H1 (cell line): ENCODE measurements at regions not wholly inside any gene's neighbourhood (a gene's known extent, or its start where the extent isn't known, plus 50 kb on each side); places are given as distances from the start of the nearest gene placed in this dataset.

Experiments
- ATF2 ChIP-seq: IDR thresholded peaks from 2 replicates; pipeline ENCODE4 v1.6.1; 2012; ENCODE audit warnings: low read length, inconsistent platforms
- CHD7 ChIP-seq: fragments of 300-600 bp; sonication (generic); IDR thresholded peaks from 2 replicates; pipeline ENCODE4 v1.7.1; 2012; ENCODE audit warnings: low read length, moderate library complexity, mild to moderate bottlenecking, inconsistent platforms; ENCODE audit not compliant: insufficient replicate concordance
- JUND ChIP-seq: IDR thresholded peaks from 2 replicates; pipeline ENCODE4 v1.6.1; 2011; ENCODE audit warnings: mild to moderate bottlenecking, improper control_type of control experiment, low read length
- MAX ChIP-seq: IDR thresholded peaks from 2 replicates; pipeline ENCODE4 v1.6.1; 2012; ENCODE audit warnings: inconsistent platforms

- TF ChIP-seq MAX (no peak), CHD7 (no peak), JUND (no peak), ATF2 (no peak)
Measured at GRCh38 chrX:148448686-148449085, 51.7 kb upstream of the AFF2 start (continued).
